Inflammatory macrophage treated with lipopolysaccharide for 1 hour (primary cell): ENCODE measurements at regions not wholly inside any gene's neighbourhood (a gene's known extent, or its start where the extent isn't known, plus 50 kb on each side); places are given as distances from the start of the nearest gene placed in this dataset.

Experiments used
- DNase-seq, 2 donors: peaks; one replicate each; pipeline ENCODE4 v3.0.0-alpha.2; 2020 to 2022

DNA sequence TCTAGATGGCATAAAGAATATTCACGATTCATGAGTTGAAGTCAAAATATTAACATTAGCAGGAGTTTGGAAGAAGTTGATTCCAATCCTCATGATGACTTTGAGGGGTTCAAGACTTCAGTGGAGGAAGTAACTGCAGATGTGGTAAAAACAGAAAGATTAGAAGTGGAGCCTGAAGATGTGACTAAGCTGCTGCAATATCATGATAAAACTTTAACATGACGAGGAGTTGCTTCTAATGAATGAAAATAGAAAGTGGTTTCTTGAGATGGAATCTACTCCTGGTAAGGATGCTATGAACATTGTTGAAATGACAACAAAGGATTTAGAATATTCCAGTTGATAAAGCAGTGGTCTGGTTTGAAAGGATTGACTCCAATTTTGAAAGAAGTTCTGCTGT, 70.1 kb upstream of the TMLHE start:
- DNase-seq: no peak

DNA sequence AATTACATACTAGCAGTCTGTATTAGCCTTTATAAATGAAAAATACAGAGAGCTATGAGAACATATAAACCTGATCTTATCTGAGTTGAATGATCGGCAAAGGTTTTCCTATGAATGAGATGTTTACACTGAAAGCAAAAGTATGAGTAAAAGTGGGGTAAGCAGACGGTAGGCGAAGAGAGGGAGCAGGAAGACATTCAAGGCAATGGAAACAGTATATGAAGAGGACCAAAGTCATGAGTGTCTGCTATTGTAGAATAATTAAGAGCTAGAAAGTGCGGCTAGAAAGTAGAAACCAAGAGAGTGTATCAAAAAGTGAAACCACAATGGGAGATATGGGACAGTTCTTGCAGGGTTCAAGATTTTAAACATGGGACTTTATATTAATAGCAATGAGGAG, 67.0 kb upstream of the TMLHE start:
- DNase-seq: no peak

DNA sequence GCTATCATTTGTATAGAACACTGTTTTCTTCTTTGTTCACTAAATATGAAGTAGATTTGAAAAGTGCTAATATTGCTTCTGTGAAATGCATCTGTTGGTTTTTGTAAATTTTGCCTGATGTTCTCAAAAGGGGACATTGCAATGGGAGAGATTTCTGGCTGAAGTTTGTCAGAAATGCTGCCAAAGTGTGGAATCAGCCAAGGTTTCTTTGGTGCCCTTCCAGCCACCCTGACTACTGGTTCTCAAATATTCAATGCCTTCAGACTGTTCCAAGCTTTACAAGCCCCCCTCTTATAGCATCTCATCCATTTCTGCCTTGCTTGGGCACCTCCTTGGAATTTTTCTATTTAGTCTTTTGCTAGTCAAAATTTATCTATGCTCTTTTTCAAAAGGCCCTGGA, 60.6 kb upstream of the TMLHE start:
- no peak for DNase-seq

DNA sequence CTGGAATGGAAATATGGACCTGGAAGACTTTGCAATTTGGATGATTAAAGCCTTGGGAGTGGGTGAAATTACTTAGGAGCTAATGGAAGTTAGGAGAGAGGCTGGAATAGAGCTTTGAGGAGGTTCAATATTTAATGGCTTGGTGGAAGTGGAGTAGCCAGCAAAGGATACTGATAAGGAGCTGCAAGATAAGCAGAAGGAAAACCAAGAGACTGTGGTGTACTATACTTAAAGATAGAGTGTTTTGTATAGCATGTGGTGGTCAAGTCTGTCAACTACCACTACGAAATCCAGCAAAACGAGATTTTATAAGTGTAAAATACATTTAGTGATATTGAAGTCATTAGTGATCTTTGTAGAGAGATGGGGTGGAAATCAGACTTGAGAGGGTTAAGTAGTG, 54.0 kb upstream of the TMLHE start:
- no peak for DNase-seq
